ENCODE measurements at regions not wholly inside any gene's neighbourhood (a gene's known extent, or its start where the extent isn't known, plus 50 kb on each side); places are given as distances from the start of the nearest gene placed in this dataset.
"Not testable (repeated sequence)": the region's sequence is repeated elsewhere in the genome, so short reads cannot be mapped to it uniquely, and the experiment has no call there.

- TF ChIP-seq ZMAT4 (CRISPR knock-in tag; IDR thresholded peaks at IDR 0.05) = no peak
- no peak for TF ChIP-seq PREB (CRISPR knock-in tag; IDR thresholded peaks at IDR 0.05; ENCODE audit: borderline replicate concordance)
- TF ChIP-seq ELF4 (CRISPR knock-in tag; IDR thresholded peaks at IDR 0.05; ENCODE audit: low read depth) = no peak
- no peak for TF ChIP-seq EMX1 (CRISPR knock-in tag; IDR thresholded peaks at IDR 0.05)
- TF ChIP-seq ZBTB43 (CRISPR knock-in tag; IDR thresholded peaks at IDR 0.05) = no peak
- no peak for TF ChIP-seq ZSCAN18 (CRISPR knock-in tag; IDR thresholded peaks at IDR 0.05)
- no peak for TF ChIP-seq ATF6 (CRISPR knock-in tag; IDR thresholded peaks at IDR 0.05)
- TF ChIP-seq SP1 (CRISPR knock-in tag; conservative IDR thresholded peaks at IDR 0.05) = no peak
- TF ChIP-seq SMAD4 (CRISPR knock-in tag; IDR thresholded peaks at IDR 0.05) = no peak
- no peak for TF ChIP-seq ESRRA (CRISPR knock-in tag; IDR thresholded peaks at IDR 0.05; ENCODE audit: borderline replicate concordance)
- TF ChIP-seq JAZF1 (CRISPR knock-in tag; IDR thresholded peaks at IDR 0.05) = no peak
- no peak for TF ChIP-seq ATF1 (CRISPR knock-in tag; IDR thresholded peaks at IDR 0.05)
- no peak for TF ChIP-seq MLX (CRISPR knock-in tag; IDR thresholded peaks at IDR 0.05)
Observed at GRCh38 chr14:98932431-98933325, 339.3 kb downstream of the BCL11B start (continued).

GRCh38 chr14:98934569-98934968 is 337.4 kb downstream of the BCL11B start:
- H3K36me3 Mint-ChIP-seq; H3K4me1 Mint-ChIP-seq; DNase-seq (ENCODE audit: low spot score); CTCF ChIA-PET; POLR2A ChIA-PET; H3K4me3 Mint-ChIP-seq; H3K27me3 Mint-ChIP-seq (ENCODE audit: low read depth); H3K9me3 Mint-ChIP-seq; H3K27ac Mint-ChIP-seq; ATAC-seq: not testable (repeated sequence)

GRCh38 chr14:98935921-98936320 is 336.1 kb downstream of the BCL11B start:
- peaks cover 4% of the 10 kb centered on the region for H3K9me3 Mint-ChIP-seq
- H3K27ac Mint-ChIP-seq = no peak overlapping the region
- ChIA-PET CTCF (no interaction called here), POLR2A (no interaction called here)
- DNase-seq (ENCODE audit: low spot score) = no peak
- no peak overlapping the region for H3K4me3 Mint-ChIP-seq
- H3K27me3 Mint-ChIP-seq (ENCODE audit: low read depth) = no peaks in the 10 kb centered on the region
- H3K4me1 Mint-ChIP-seq = no peaks in the 10 kb centered on the region; the same call in 1 of the 2 replicates
- ATAC-seq = no peak
- no peaks in the 10 kb centered on the region for H3K36me3 Mint-ChIP-seq
- TF ChIP-seq ZNF423 (CRISPR knock-in tag; IDR thresholded peaks at IDR 0.05) = no peak
- no peak for TF ChIP-seq CREB1 (CRISPR knock-in tag; IDR thresholded peaks at IDR 0.05)
- TF ChIP-seq ZNF232 (CRISPR knock-in tag; IDR thresholded peaks at IDR 0.05) = no peak
- TF ChIP-seq MAX (CRISPR knock-in tag; IDR thresholded peaks at IDR 0.05) = no peak
- no peak for TF ChIP-seq NR3C1 (CRISPR knock-in tag; conservative IDR thresholded peaks at IDR 0.05; ENCODE audit: low read depth)
- TF ChIP-seq JUN (CRISPR knock-in tag; IDR thresholded peaks at IDR 0.05) = no peak
- no peak for TF ChIP-seq ZMAT4 (CRISPR knock-in tag; IDR thresholded peaks at IDR 0.05)
- no peak for TF ChIP-seq USF1 (CRISPR knock-in tag; IDR thresholded peaks at IDR 0.05)
- no peak for TF ChIP-seq HMGXB4 (CRISPR knock-in tag; IDR thresholded peaks at IDR 0.05)
- TF ChIP-seq FOXP1 (CRISPR knock-in tag; IDR thresholded peaks at IDR 0.05; ENCODE audit: borderline replicate concordance) = no peak
- TF ChIP-seq GRHL2 (CRISPR knock-in tag; IDR thresholded peaks at IDR 0.05; ENCODE audit: insufficient replicate concordance, severe bottlenecking) = no peak

Measured in WTC11 (cell line).